Right kidney (tissue), 1 donor: ENCODE measurements at regions not wholly inside any gene's neighbourhood (a gene's known extent, or its start where the extent isn't known, plus 50 kb on each side); places are given as distances from the start of the nearest gene placed in this dataset.
"Not testable (repeated sequence)": the region's sequence is repeated elsewhere in the genome, so short reads cannot be mapped to it uniquely, and the experiment has no call there.

Experiments used
- DNase-seq: peaks from one replicate; pipeline ENCODE4 v3.0.0-alpha.2; 2016

GRCh38 chr21:20010691-20011200 lies 987.5 kb upstream of the NCAM2 start:
- DNase-seq, result no peak

DNA sequence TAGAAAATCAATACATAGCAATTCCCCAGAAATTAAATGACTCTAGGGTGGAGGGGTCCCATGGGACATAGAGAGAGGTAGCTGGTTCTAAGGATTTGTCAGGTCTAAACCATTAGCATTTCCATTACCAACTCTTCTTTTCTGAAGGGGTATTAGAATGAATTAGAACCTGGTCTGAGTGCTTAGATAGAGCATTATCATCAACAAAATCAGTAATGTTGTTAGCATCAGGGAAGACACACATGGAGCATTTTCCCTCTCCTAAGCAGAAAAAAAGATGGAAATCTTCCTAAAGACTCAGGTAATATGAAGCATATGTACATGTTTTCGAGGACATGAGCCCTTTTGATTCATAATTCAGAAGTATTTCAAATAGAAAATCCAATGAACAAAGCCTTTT lies 984.4 kb upstream of the NCAM2 start:
- no peak for DNase-seq

DNA sequence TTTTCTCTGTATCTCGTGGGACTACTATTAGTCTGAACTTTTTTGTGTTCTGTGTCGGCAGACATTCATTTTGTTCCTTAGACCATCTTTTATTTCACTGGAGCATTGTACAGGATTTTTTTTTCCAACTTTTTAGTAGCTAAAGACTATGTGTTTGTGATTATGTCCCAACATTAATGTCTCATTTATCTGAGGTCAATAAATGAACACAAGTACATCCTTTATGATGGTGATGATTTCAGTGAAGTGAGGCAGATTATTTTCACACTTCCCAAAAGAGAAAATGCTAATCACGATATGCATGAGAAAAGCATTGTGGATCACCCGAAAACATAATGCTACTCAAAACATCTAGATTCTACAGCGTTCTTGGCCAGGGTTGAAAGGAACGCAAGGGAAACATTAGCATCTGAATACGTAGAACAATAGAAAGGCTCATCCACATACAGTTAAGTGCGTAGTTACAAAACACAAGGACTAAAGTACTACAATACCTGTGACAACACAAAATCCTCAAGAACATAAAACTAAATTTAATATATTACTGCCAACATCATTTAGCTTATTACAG lies 981.7 kb upstream of the NCAM2 start:
- no peak for DNase-seq

DNA sequence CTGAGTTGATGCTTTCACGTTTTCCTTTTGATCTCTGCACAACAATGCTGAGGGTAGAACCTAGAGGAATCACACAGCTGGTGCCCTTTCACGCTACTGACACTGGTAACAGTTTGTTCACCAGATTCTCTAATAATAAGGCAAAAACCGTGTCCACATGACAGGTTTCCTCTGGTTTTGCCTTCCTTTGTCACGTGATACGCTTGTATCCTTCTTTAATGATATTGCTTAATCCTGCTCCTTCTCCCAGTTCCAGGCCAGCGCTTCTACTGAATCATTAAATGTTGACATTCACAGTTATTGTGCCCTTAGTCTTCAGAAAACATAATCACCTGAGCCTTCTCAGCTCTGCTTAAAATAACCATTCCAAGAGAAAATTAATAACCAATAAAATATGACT lies 978.2 kb upstream of the NCAM2 start:
- no peak for DNase-seq

GRCh38 chr21:20023193-20023592 lies 975.0 kb upstream of the NCAM2 start:
- DNase-seq, result no peak

DNA sequence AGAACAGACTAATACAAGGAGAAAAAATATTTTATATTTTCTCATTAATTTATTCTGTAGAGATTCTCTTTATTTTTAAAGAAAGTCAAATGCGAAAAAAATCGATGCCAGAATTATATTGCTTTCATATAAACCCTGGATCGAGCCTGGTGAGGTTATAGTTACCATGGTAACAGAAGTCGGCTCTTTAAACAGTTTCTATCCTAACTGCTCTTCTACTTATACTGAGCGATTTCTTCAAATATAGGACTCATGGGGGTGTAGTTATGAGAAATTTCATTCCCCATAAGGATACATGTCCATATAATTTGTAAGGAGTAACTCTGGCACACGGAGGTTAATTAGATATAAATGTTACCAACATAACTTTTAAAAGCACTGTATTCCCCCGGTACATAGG lies 973.5 kb upstream of the NCAM2 start:
- no peak for DNase-seq

DNA sequence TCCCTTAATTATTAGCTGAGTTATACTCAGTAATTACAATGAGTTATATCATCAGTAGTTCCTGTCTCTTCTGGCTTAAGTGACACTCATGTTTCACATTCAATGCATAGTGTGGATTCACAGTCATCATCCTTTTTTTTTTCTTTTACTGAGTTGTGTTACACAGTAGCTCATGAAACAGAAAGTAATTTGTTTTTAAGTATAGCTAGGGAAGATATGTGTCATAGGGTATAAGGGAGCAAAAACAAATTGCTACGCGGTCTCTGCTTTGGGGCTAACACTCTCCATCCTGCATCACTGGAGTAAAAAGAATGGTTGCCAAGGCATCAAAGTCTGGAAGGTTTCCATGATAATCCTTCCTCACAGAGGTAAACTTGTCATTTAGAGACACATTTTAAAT lies 971.7 kb upstream of the NCAM2 start:
- no peak for DNase-seq

DNA sequence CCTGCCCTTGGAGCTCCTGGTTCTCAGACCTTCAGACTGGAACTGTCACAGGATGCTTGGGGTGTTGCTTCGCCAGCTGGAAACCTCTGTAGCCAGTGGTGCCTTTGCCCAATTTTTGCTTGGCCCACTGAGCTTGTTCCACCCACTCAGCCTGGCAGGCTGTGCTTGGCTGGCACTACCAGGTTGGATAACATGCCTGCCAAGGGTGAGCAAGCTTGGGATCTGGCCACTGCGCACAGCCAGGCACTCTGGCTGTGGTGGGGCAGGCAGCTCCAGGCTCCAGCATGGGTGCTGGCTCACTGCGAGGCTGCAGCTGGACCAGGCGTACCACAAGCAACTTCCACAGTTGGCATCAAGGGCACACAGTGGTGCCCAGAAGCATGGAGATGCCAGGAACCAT lies 967.8 kb upstream of the NCAM2 start:
- DNase-seq, result no peak

DNA sequence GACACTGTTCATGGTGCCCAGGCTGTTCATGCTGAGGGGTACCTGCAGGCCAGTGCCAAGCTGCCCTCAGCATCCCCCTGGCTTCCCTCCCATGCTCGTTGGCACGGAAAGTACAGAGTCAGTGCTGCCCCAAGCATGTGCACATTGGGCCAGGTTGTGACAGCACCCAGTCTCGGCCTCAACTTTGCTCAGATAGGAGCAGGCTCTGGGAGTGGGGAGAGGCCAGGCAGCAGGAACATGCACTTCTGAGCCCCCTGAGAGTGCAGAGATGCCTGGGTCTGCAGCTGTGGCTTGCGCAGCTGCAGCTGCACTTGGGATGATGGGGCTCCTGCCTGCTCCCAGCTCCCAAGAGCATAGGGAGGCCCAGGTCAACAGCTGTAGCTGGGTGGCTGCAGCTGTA lies 966.4 kb upstream of the NCAM2 start:
- DNase-seq, result no peak

- no peak for DNase-seq
Measured at GRCh38 chr21:20040768-20041167, 957.4 kb upstream of the NCAM2 start.

DNA sequence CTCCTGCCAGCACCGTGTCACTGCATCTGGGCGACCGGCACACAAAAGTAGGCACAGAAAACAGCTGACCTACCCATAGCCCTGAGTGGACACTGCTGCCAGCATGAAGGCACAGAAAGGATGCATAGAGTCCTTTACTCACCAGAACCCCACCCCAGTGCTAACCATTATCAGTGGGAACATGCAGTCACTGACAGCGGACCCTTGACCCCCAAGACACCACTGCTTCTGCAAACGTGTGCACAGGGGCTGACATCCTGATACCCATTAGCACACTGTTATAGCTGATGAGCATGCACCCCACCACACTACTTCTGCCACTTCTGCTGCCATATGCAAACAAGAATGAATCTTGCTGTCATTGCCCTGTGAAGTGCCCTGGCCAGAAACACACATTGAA lies 953.0 kb upstream of the NCAM2 start:
- DNase-seq, result no peak

DNA sequence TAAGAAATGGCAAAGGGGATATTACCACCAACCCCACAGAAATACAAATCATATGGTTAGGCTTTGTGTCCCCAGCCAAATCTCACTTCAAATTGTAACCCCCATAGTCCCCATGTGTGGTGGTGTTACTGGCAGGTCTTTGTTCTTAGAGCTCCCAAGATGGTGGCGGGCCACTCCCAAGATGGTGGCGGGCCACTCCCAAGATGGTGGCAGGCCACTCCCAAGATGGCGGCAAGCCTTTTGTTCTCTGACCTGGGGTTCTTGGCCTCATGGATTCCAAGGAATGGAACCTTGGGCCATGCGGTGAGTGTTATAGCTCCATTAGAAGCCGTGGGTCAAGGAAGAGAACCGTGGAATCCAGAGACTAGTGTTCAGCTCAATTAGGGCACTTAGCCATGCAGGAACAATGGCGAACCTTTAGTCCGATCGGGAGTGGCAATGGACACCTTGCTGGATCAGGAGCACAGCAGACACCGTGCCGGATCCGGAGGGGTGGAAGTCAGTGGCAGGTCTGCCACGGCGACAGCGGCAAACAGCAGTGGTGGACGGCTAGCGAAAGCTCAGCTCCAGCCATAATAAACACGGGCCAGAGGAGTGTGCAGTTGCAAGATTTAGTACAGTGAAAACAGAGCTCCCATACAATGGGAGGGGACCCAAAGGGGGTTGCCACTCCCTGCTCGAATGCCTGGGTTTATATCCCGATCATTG lies 949.9 kb upstream of the NCAM2 start:
- not testable (repeated sequence) for DNase-seq

GRCh38 chr21:20083336-20083735 lies 914.9 kb upstream of the NCAM2 start:
- DNase-seq, result no peak

DNA sequence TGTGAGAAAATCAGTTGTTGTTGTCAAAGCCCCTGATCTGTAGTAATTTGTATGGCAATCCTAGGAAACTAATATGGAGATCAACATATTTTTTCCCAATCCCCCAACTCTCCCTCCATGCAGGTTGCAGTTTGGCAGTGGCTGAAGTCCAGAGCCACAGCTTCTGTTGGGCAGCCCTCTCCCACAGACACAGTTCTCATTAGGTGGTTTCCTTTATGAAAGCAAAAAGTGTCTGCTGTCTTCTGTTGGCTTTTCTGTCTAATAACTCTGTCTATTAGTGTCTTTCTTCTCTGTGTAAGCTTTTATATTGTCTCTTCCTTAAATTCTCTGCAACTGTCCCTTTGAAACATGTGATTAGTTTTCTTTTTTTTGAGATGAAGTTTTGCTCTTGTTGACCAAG lies 914.3 kb upstream of the NCAM2 start:
- no peak for DNase-seq

GRCh38 chr21:20086508-20086907 lies 911.7 kb upstream of the NCAM2 start:
- no peak for DNase-seq

GRCh38 chr21:20106368-20106767 lies 891.8 kb upstream of the NCAM2 start:
- DNase-seq, result no peak

DNA sequence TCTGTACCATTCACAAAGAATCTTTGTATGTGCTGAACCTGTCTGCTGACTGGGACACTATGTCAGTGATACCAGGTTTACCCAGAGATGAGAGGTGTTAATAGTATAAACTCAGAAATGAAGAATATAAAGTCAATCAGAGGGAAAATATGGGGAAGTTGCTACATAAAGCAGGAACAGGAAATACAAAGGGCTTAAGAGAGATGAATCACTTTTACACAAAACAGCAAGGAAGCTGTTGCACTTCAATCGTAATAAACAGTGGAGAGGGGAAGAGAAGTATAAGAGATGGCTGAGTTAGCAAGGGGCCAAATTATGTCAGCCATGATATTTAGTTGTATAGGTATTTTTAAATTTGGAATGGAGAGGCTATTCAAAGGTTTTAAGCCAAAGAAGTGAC lies 890.2 kb upstream of the NCAM2 start:
- no peak for DNase-seq

DNA sequence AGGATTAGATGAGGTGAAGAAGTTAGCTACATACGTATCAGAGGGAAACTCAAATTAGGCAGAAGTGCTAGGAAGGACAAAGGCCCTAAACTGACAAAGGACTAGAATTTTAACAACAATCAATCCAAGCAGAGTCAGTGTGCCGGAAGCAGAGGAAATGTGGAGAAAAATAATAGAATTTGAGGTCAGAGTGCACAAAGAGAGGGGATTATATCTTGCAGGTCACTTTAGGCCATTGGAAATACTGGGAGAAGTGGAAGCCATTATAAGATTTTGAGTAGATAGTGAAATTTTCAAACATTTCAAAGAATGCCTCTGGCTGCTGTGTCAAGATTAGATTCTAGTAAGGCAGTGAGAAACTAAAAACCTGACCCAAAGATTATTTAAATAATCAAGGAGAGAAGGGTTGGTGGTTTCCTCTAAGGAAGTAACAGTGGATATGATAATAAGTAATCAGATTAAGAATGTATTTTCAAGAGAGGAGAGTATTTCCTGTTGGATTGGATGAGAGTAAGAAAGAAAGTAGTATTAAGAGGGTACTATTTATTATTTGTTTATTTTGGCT lies 889.2 kb upstream of the NCAM2 start:
- no peak for DNase-seq

DNA sequence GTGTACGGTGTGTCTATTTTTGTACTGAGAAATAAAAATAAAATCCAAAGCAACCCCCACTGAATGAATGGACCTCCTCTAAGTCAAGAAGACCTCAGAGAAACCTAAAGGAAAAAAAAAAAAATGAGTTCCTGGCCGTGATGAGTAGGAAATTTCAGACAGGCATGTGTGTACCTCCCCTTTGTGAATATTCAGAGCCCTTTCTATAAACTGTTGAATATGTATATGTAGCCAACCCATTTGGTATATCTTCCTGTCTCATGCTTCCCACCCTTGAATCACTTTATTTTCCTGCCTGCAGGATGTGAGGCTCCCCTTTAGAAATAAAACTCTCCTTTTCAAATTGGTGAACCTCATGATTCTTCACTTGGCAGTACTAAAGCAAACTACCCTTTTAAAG lies 887.8 kb upstream of the NCAM2 start:
- DNase-seq, result no peak

DNA sequence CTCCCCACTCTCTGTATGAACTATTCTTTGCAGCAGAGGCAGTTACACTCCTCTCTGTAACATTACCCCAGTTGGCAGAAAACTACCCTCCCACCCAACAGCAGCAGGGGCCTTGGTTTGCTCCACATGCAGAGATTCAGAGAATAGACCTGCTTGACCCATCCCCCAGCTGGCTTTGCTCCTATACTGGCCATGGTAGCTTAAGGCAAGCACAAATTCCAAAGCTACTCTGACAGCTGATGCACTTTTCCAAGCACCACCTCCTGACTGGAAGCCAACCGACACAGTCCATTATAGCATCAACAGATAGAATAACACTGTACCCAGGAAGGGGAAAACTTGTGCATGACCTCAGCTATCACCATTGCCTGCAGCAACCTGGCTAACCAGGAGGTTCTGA lies 846.5 kb upstream of the NCAM2 start:
- no peak for DNase-seq

- DNase-seq, result no peak
Measured at GRCh38 chr21:20163167-20163566, 835.0 kb upstream of the NCAM2 start.

DNA sequence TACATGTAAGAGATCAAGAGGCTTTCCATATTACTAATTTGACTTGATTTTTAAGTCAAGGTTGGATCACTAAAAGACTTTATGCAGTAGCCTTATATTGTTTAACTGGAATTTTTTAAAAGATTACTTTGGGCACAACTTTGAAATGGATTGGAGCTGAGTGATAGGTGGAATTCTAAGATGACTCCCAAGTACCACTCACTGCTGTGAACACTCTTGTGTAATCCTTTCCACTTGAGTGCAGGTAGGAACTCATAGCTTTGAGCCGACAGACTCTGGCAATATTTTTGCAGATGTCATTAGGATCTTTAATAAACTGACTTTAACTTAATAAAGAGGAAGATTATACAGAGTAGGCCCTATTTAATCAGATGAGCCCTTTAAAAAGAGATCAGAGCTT lies 831.1 kb upstream of the NCAM2 start:
- DNase-seq, result no peak

GRCh38 chr21:20169812-20170576 lies 828.2 kb upstream of the NCAM2 start:
- DNase-seq, result no peak
